Muscle layer of duodenum (tissue), 2 donors: ENCODE measurements at regions not wholly inside any gene's neighbourhood (a gene's known extent, or its start where the extent isn't known, plus 50 kb on each side); places are given as distances from the start of the nearest gene placed in this dataset.
"Not testable (repeated sequence)": the region's sequence is repeated elsewhere in the genome, so short reads cannot be mapped to it uniquely, and the experiment has no call there.

Experiments
- H3K27ac ChIP-seq: one replicate; pipeline ENCODE4 v1.7.0; 2013; ENCODE audit warnings: mild to moderate bottlenecking, low read length
- H3K27me3 ChIP-seq: one replicate; pipeline ENCODE4 v1.7.0; 2013; ENCODE audit warnings: low read depth, mild to moderate bottlenecking, control low read depth, low read length
- H3K36me3 ChIP-seq, 2 donors: one replicate each; pipeline ENCODE4 v1.7.0; 2013; ENCODE audit warnings: low read length in 2 of 2, control low read depth in 1 of 2, mild to moderate bottlenecking in 1 of 2; ENCODE audit not compliant: insufficient read depth in 2 of 2, control insufficient read depth in 1 of 2
- H3K4me1 ChIP-seq, 2 donors: one replicate each; pipeline ENCODE4 v1.7.0; 2013; ENCODE audit warnings: low read length in 2 of 2, mild to moderate bottlenecking in 2 of 2, control low read depth in 1 of 2, moderate library complexity in 1 of 2; ENCODE audit not compliant: insufficient read depth in 2 of 2, control insufficient read depth in 1 of 2
- H3K4me3 ChIP-seq, 2 donors: one replicate each; pipeline ENCODE4 v1.7.0; 2013; ENCODE audit warnings: low read length in 2 of 2, low read depth in 1 of 2, mild to moderate bottlenecking in 1 of 2
- H3K9me3 ChIP-seq, 2 donors: one replicate each; pipeline ENCODE4 v1.7.0; 2013; ENCODE audit warnings: low read length in 2 of 2, control low read depth in 1 of 2, mild to moderate bottlenecking in 1 of 2; ENCODE audit not compliant: control insufficient read depth in 1 of 2
- donor health status: healthy.

GRCh38 chr2:208648368-208648767, 241.8 kb downstream of the PTH2R start:
- Histone ChIP-seq H3K4me1 (no peaks in the 10 kb centered on the region), H3K27me3 (no peaks in the 10 kb centered on the region), H3K36me3 (no peaks in the 10 kb centered on the region), H3K27ac (no peak overlapping the region), H3K4me3 (no peak overlapping the region), H3K9me3 (no peaks in the 10 kb centered on the region)

GRCh38 chr2:208653383-208653782, 246.8 kb downstream of the PTH2R start:
- H3K36me3 ChIP-seq = no peaks in the 10 kb centered on the region
- no peak overlapping the region for H3K27ac ChIP-seq
- no peaks in the 10 kb centered on the region for H3K9me3 ChIP-seq
- H3K27me3 ChIP-seq = no peaks in the 10 kb centered on the region
- H3K4me3 ChIP-seq = no peak overlapping the region
- no peaks in the 10 kb centered on the region for H3K4me1 ChIP-seq

- Histone ChIP-seq H3K36me3 (no peaks in the 10 kb centered on the region), H3K9me3 (no peaks in the 10 kb centered on the region), H3K4me1 (no peaks in the 10 kb centered on the region), H3K27ac (no peak overlapping the region), H3K27me3 (no peaks in the 10 kb centered on the region), H3K4me3 (no peak overlapping the region)
These were observed 247.5 kb downstream of the PTH2R start for GRCh38 chr2:208654056-208654455.

GRCh38 chr2:208657468-208657867, 250.9 kb downstream of the PTH2R start:
- peaks cover 0 to 2% of the 10 kb centered on the region in 2 donors for H3K9me3 ChIP-seq
- no peaks in the 10 kb centered on the region for H3K27me3 ChIP-seq
- no peak overlapping the region for H3K27ac ChIP-seq
- H3K4me3 ChIP-seq = no peak overlapping the region
- no peaks in the 10 kb centered on the region for H3K4me1 ChIP-seq
- no peaks in the 10 kb centered on the region for H3K36me3 ChIP-seq

GRCh38 chr2:208669394-208669793, 262.8 kb downstream of the PTH2R start:
- Histone ChIP-seq H3K4me1 (no peaks in the 10 kb centered on the region), H3K27me3 (no peaks in the 10 kb centered on the region)

GRCh38 chr2:208671284-208671683, 264.7 kb downstream of the PTH2R start:
- Histone ChIP-seq H3K27me3 (no peaks in the 10 kb centered on the region), H3K27ac (no peak overlapping the region), H3K4me1 (no peaks in the 10 kb centered on the region)

More at GRCh38 chr2:208669394-208669793, 262.8 kb downstream of the PTH2R start:
- Histone ChIP-seq H3K36me3 (no peaks in the 10 kb centered on the region), H3K4me3 (no peak overlapping the region), H3K9me3 (peaks cover 0 to 4% of the 10 kb centered on the region in 2 donors), H3K27ac (no peak overlapping the region)

GRCh38 chr2:208671886-208672680, 265.5 kb downstream of the PTH2R start:
- Histone ChIP-seq H3K9me3 (no peaks in the 10 kb centered on the region), H3K27me3 (no peaks in the 10 kb centered on the region), H3K27ac (no peak overlapping the region), H3K4me1 (no peaks in the 10 kb centered on the region), H3K36me3 (no peaks in the 10 kb centered on the region), H3K4me3 (no peak overlapping the region)

More at GRCh38 chr2:208671284-208671683, 264.7 kb downstream of the PTH2R start:
- Histone ChIP-seq H3K36me3 (no peaks in the 10 kb centered on the region), H3K9me3 (no peaks in the 10 kb centered on the region), H3K4me3 (no peak overlapping the region)

- H3K9me3 ChIP-seq = no peaks in the 10 kb centered on the region
- no peak overlapping the region for H3K27ac ChIP-seq
- H3K36me3 ChIP-seq = no peaks in the 10 kb centered on the region
- no peaks in the 10 kb centered on the region for H3K27me3 ChIP-seq
- H3K4me3 ChIP-seq = no peak overlapping the region
- H3K4me1 ChIP-seq = no peaks in the 10 kb centered on the region
These were observed 267.0 kb downstream of the PTH2R start for GRCh38 chr2:208673631-208674030.

GRCh38 chr2:208674919-208675318, 268.3 kb downstream of the PTH2R start:
- H3K4me3 ChIP-seq = no peak overlapping the region
- no peaks in the 10 kb centered on the region for H3K9me3 ChIP-seq
- H3K27ac ChIP-seq = no peak overlapping the region
- no peaks in the 10 kb centered on the region for H3K36me3 ChIP-seq
- no peaks in the 10 kb centered on the region for H3K4me1 ChIP-seq
- H3K27me3 ChIP-seq = no peaks in the 10 kb centered on the region

GRCh38 chr2:208685929-208686328, 279.3 kb downstream of the PTH2R start:
- H3K4me1 ChIP-seq, H3K4me3 ChIP-seq, H3K27me3 ChIP-seq, H3K36me3 ChIP-seq, H3K27ac ChIP-seq: not testable (repeated sequence)
- peaks cover 0 to 12% of the 10 kb centered on the region in 2 donors for H3K9me3 ChIP-seq

GRCh38 chr2:208686665-208687064, 280.1 kb downstream of the PTH2R start:
- Histone ChIP-seq H3K36me3 (no peaks in the 10 kb centered on the region), H3K4me1 (no peaks in the 10 kb centered on the region), H3K4me3 (no peak overlapping the region), H3K27ac (no peak overlapping the region), H3K27me3 (no peaks in the 10 kb centered on the region), H3K9me3 (peaks cover 0 to 12% of the 10 kb centered on the region in 2 donors)

- H3K4me3 ChIP-seq, H3K4me1 ChIP-seq, H3K27me3 ChIP-seq, H3K36me3 ChIP-seq, H3K27ac ChIP-seq: not testable (repeated sequence)
- peaks cover 0 to 12% of the 10 kb centered on the region in 2 donors for H3K9me3 ChIP-seq
These were observed 281.1 kb downstream of the PTH2R start for GRCh38 chr2:208687720-208688119.
